ENCODE measurements at regions not wholly inside any gene's neighbourhood (a gene's known extent, or its start where the extent isn't known, plus 50 kb on each side); places are given as distances from the start of the nearest gene placed in this dataset.

- TF ChIP-seq CTCF (tag by site-specific recombination; IDR thresholded peaks at IDR 0.05): no peak
- TF ChIP-seq SP2 (tag by site-specific recombination; IDR thresholded peaks at IDR 0.05): no peak
- TF ChIP-seq MEIS1 (CRISPR knock-in tag; IDR thresholded peaks at IDR 0.05; ENCODE audit: borderline replicate concordance): no peak
- no peak for TF ChIP-seq REST (tag by site-specific recombination; IDR thresholded peaks at IDR 0.05)
- no peak for TF ChIP-seq EGR2 (tag by site-specific recombination; IDR thresholded peaks at IDR 0.05; ENCODE audit: low read depth)
- no peak for TF ChIP-seq PRDM6 (tag by site-specific recombination; IDR thresholded peaks at IDR 0.05)
- no peak for TF ChIP-seq ZNF423 (tag by site-specific recombination; IDR thresholded peaks at IDR 0.05)
Observed at GRCh38 chr12:92573104-92573503, 129.7 kb upstream of the PLEKHG7 start.
